ENCODE measurements at regions not wholly inside any gene's neighbourhood (a gene's known extent, or its start where the extent isn't known, plus 50 kb on each side); places are given as distances from the start of the nearest gene placed in this dataset.
"Not testable (repeated sequence)": the region's sequence is repeated elsewhere in the genome, so short reads cannot be mapped to it uniquely, and the experiment has no call there.

GRCh38 chr16:16960785-16961184 lies 510.0 kb downstream of the XYLT1 start:
- no peak for DNase-seq

GRCh38 chr16:16966439-16966838 lies 504.3 kb downstream of the XYLT1 start:
- DNase-seq: no peak

GRCh38 chr16:16971042-16971441 lies 499.7 kb downstream of the XYLT1 start:
- DNase-seq: no peak

GRCh38 chr16:16972831-16973230 lies 497.9 kb downstream of the XYLT1 start:
- no peak for DNase-seq

GRCh38 chr16:16973707-16974591 lies 496.8 kb downstream of the XYLT1 start:
- DNase-seq: no peak

GRCh38 chr16:16982614-16983013 lies 488.1 kb downstream of the XYLT1 start:
- no peak for DNase-seq

GRCh38 chr16:16983582-16983981 lies 487.2 kb downstream of the XYLT1 start:
- no peak for DNase-seq

- DNase-seq: not testable (repeated sequence)
Measured at GRCh38 chr16:16984091-16984490, 486.7 kb downstream of the XYLT1 start.

- no peak for DNase-seq
Measured at GRCh38 chr16:16985707-16986106, 485.1 kb downstream of the XYLT1 start.

- DNase-seq: no peak
Measured at GRCh38 chr16:16988963-16989362, 481.8 kb downstream of the XYLT1 start.

GRCh38 chr16:16989368-16989767 lies 481.4 kb downstream of the XYLT1 start:
- DNase-seq: no peak

- no peak for DNase-seq
Measured at GRCh38 chr16:16991711-16992110, 479.0 kb downstream of the XYLT1 start.

GRCh38 chr16:16992975-16993765 lies 477.6 kb downstream of the XYLT1 start:
- no peak for DNase-seq

- DNase-seq: no peak
Measured at GRCh38 chr16:16994831-16995230, 475.9 kb downstream of the XYLT1 start.

- DNase-seq: no peak
Measured at GRCh38 chr16:16996827-16997226, 473.9 kb downstream of the XYLT1 start.

- no peak for DNase-seq
Measured at GRCh38 chr16:16997349-16997748, 473.4 kb downstream of the XYLT1 start.

- DNase-seq: no peak
Measured at GRCh38 chr16:17001471-17001870, 469.3 kb downstream of the XYLT1 start.

GRCh38 chr16:17002565-17002964 lies 468.2 kb downstream of the XYLT1 start:
- no peak for DNase-seq

GRCh38 chr16:17005963-17006362 lies 464.8 kb downstream of the XYLT1 start:
- not testable (repeated sequence) for DNase-seq

GRCh38 chr16:17011712-17012111 lies 459.0 kb downstream of the XYLT1 start:
- DNase-seq: no peak

GRCh38 chr16:17013038-17013437 lies 457.7 kb downstream of the XYLT1 start:
- DNase-seq: no peak

GRCh38 chr16:17014484-17015121 lies 456.2 kb downstream of the XYLT1 start:
- no peak for DNase-seq

- no peak for DNase-seq
Measured at GRCh38 chr16:17015702-17016101, 455.1 kb downstream of the XYLT1 start.
